Thoracic aorta (tissue), 2 donors: ENCODE measurements at regions not wholly inside any gene's neighbourhood (a gene's known extent, or its start where the extent isn't known, plus 50 kb on each side); places are given as distances from the start of the nearest gene placed in this dataset.
A peak's percentile ranks its signal among the peaks of the same experiment; 100 is the strongest.

Source experiments
- ATAC-seq: fragments of 150-250 bp; one replicate; pipeline ENCODE4 v1.8.0; 2017; ENCODE audit warnings: low read depth; ENCODE audit not compliant: insufficient number of reproducible peaks, low FRiP score
- DNase-seq: peaks from one replicate; pipeline ENCODE4 v3.0.0-alpha.2; 2020; ENCODE audit warnings: low spot score
- H3K27ac ChIP-seq, 2 donors: fragments of 200-600 bp; sonication (generic); 1 replicate in 1 of 2; 2 replicates in 1 of 2; pipeline ENCODE4 v1.5.1; 2016; ENCODE audit warnings: mild to moderate bottlenecking in 2 of 2, moderate library complexity in 2 of 2
- H3K27me3 ChIP-seq: fragments of 200-600 bp; sonication (generic); replicated peaks from 2 replicates; pipeline ENCODE4 v1.6.0; 2016; ENCODE audit warnings: mild to moderate bottlenecking; ENCODE audit not compliant: insufficient read depth
- H3K36me3 ChIP-seq: fragments of 200-600 bp; sonication (generic); one replicate; pipeline ENCODE4 v1.5.1; 2016
- H3K4me1 ChIP-seq, 2 donors: fragments of 200-600 bp; sonication (generic); 1 replicate in 1 of 2; 2 replicates in 1 of 2; pipeline versions ENCODE4 v1.5.1 to v1.6.0; 2016; ENCODE audit warnings: low read depth in 2 of 2, mild to moderate bottlenecking in 1 of 2; ENCODE audit not compliant: control insufficient read depth in 1 of 2
- H3K4me3 ChIP-seq: fragments of 200-600 bp; sonication (generic); 2 replicates; pipeline ENCODE4 v1.5.1; 2016; ENCODE audit warnings: mild to moderate bottlenecking
- H3K9me3 ChIP-seq: fragments of 200-600 bp; sonication (generic); 2 replicates; pipeline ENCODE4 v1.5.1; 2016
- CTCF ChIP-seq: fragments of 200-600 bp; sonication (generic); IDR thresholded peaks from one replicate; pipeline ENCODE4 v1.5.1; 2019; ENCODE audit warnings: antibody characterized with exemption

GRCh38 chr2:204021290-204022081 is 84.9 kb downstream of the ICOS start:
- H3K27ac ChIP-seq: peak overlapping the region; percentile 31 to 44
- H3K4me3 ChIP-seq: no peak overlapping the region
- TF ChIP-seq CTCF: no peak
- H3K36me3 ChIP-seq: no peaks in the 10 kb centered on the region
- H3K27me3 ChIP-seq: no peaks in the 10 kb centered on the region
- H3K9me3 ChIP-seq: no peaks in the 10 kb centered on the region
- H3K4me1 ChIP-seq: peaks cover 3 to 54% of the 10 kb centered on the region in 2 donors
- ATAC-seq (no peak), DNase-seq (no peak)

- Histone ChIP-seq H3K36me3 (no peaks in the 10 kb centered on the region), H3K4me1 (peaks cover 3 to 54% of the 10 kb centered on the region in 2 donors), H3K27ac (peak overlapping the region in 1 of 2 donors; percentile 31), H3K4me3 (no peak overlapping the region), H3K27me3 (no peaks in the 10 kb centered on the region), H3K9me3 (no peaks in the 10 kb centered on the region)
- ATAC-seq (no peak), DNase-seq (no peak)
- no peak for TF ChIP-seq CTCF
Observed at GRCh38 chr2:204022550-204022949, 86.0 kb downstream of the ICOS start.

GRCh38 chr2:204023088-204023487 is 86.5 kb downstream of the ICOS start:
- no peaks in the 10 kb centered on the region for H3K9me3 ChIP-seq
- peaks cover 3 to 54% of the 10 kb centered on the region in 2 donors for H3K4me1 ChIP-seq
- no peak for TF ChIP-seq CTCF
- DNase-seq (no peak), ATAC-seq (no peak)
- no peak overlapping the region for H3K4me3 ChIP-seq
- H3K36me3 ChIP-seq: no peaks in the 10 kb centered on the region
- no peaks in the 10 kb centered on the region for H3K27me3 ChIP-seq
- H3K27ac ChIP-seq: peak overlapping the region; percentile 34 to 50

- H3K4me1 ChIP-seq: peaks cover 3 to 54% of the 10 kb centered on the region in 2 donors
- peak overlapping the region; percentile 8 to 34 for H3K27ac ChIP-seq
- no peaks in the 10 kb centered on the region for H3K9me3 ChIP-seq
- H3K27me3 ChIP-seq: no peaks in the 10 kb centered on the region
- peak; percentile 63 for TF ChIP-seq CTCF
- H3K4me3 ChIP-seq: no peak overlapping the region
- DNase-seq (no peak), ATAC-seq (peak; percentile 58)
- no peaks in the 10 kb centered on the region for H3K36me3 ChIP-seq
Observed at GRCh38 chr2:204024503-204024902, 87.9 kb downstream of the ICOS start.

- peaks cover 3 to 53% of the 10 kb centered on the region in 2 donors for H3K4me1 ChIP-seq
- DNase-seq (no peak), ATAC-seq (no peak)
- H3K36me3 ChIP-seq: no peaks in the 10 kb centered on the region
- TF ChIP-seq CTCF: no peak
- H3K27me3 ChIP-seq: no peaks in the 10 kb centered on the region
- H3K9me3 ChIP-seq: no peaks in the 10 kb centered on the region
- peak overlapping the region; percentile 8 to 34 for H3K27ac ChIP-seq
- H3K4me3 ChIP-seq: no peak overlapping the region
Observed at GRCh38 chr2:204024906-204025475, 88.4 kb downstream of the ICOS start.
